IPS-18a (cell line): ENCODE measurements at regions not wholly inside any gene's neighbourhood (a gene's known extent, or its start where the extent isn't known, plus 50 kb on each side); places are given as distances from the start of the nearest gene placed in this dataset.
A peak's percentile ranks its signal among the peaks of the same experiment; 100 is the strongest.

Experiments
- H3K27ac ChIP-seq: one replicate; pipeline ENCODE4 v1.5.1; 2013; ENCODE audit warnings: low read length
- H3K27me3 ChIP-seq: one replicate; pipeline ENCODE4 v1.6.1; 2013; ENCODE audit warnings: mild to moderate bottlenecking, low read length; ENCODE audit not compliant: control insufficient read depth, insufficient read depth
- H3K36me3 ChIP-seq: one replicate; pipeline ENCODE4 v1.6.1; 2013; ENCODE audit warnings: low read depth, low read length; ENCODE audit not compliant: control insufficient read depth
- H3K4me1 ChIP-seq: one replicate; pipeline ENCODE4 v1.6.1; 2013; ENCODE audit warnings: low read depth, low read length; ENCODE audit not compliant: control insufficient read depth
- H3K4me3 ChIP-seq: one replicate; pipeline ENCODE4 v1.5.1; 2013; ENCODE audit warnings: low read length
- H3K9ac ChIP-seq: one replicate; pipeline ENCODE4 v1.6.1; 2013; ENCODE audit warnings: mild to moderate bottlenecking, low read length, moderate library complexity
- H3K9me3 ChIP-seq: one replicate; pipeline ENCODE4 v1.6.1; 2013; ENCODE audit warnings: low read depth, low read length; ENCODE audit not compliant: control insufficient read depth

DNA sequence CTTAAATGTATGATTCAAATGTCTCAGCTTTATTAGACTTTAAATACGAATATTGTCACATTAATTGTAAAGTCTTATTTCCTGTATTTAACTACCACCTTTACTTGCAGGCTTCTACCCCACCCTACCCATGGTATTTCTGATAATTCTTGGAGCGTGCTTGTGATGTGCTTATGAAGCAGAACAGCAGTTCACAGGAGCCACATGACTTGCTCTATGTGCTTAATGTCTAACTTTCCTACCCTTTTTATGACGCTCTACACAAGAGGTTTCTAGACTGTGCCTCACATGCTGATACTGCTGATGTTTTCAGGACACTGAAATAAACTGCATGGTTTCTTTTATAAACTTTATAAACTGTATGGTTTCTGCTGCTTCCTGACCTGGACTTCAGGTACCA, 553.5 kb upstream of the CCDC54 start:
- Histone ChIP-seq H3K9me3 (no peaks in the 10 kb centered on the region), H3K27ac (no peak overlapping the region), H3K4me3 (no peak overlapping the region), H3K4me1 (peaks cover 34% of the 10 kb centered on the region), H3K36me3 (no peaks in the 10 kb centered on the region), H3K9ac (no peak overlapping the region), H3K27me3 (no peaks in the 10 kb centered on the region)

DNA sequence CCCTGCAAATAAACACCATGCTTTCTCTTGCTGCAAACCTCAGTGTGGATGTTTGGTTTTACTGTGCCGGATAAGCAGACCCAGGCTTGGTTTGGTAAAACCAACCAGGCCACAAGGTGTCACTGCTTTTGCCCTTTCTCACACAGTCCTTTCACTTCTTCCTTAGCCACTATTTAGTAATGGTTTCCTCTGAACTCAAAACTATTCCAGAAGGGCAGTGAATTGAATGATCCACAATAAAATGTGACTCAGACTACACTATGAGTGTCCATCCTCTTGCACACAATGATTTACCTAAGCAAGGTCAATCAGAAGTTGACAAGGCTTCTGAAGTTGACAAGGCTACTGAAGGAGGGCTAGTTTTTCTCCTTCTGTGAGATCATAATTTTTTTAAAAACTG, 552.4 kb upstream of the CCDC54 start:
- Histone ChIP-seq H3K36me3 (no peaks in the 10 kb centered on the region), H3K4me3 (no peak overlapping the region), H3K9me3 (no peaks in the 10 kb centered on the region), H3K9ac (no peak overlapping the region), H3K27me3 (no peaks in the 10 kb centered on the region), H3K4me1 (peaks cover 45% of the 10 kb centered on the region), H3K27ac (no peak overlapping the region)

DNA sequence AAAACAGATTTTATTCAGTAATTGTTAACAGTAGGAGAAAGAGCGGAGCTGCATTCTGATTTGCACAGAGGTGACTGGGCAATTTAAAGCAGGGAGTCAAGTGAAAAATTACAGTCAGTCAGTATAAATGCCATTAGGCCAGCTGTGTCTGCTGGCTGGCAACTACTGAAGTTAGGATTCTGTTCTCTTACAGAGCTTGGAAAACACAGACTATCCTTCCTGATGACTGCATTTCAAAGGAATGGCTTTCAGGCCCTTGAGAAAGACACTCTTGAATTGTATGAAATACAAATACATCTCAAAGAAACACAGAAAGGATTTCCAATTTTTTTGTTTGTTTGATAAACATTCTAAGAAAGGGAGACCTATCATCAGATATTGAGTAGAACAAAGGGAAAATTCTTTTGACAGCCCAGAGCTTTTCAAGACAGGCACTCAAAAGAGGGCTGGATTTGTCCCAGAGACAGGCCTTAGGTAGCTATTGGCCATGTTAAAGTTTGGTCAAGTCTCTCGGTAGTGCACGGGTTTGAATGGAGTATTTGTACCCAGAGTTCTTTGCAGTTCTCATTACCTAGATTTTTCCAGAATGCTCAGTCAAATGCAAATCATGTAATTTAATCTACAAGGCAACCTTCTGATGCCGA, 551.2 kb upstream of the CCDC54 start:
- no peak overlapping the region for H3K9ac ChIP-seq
- H3K9me3 ChIP-seq: no peaks in the 10 kb centered on the region
- H3K36me3 ChIP-seq: no peaks in the 10 kb centered on the region
- H3K27ac ChIP-seq: peak overlapping the region; percentile 2
- H3K4me3 ChIP-seq: no peak overlapping the region
- H3K4me1 ChIP-seq: peaks cover 58% of the 10 kb centered on the region
- H3K27me3 ChIP-seq: no peaks in the 10 kb centered on the region

DNA sequence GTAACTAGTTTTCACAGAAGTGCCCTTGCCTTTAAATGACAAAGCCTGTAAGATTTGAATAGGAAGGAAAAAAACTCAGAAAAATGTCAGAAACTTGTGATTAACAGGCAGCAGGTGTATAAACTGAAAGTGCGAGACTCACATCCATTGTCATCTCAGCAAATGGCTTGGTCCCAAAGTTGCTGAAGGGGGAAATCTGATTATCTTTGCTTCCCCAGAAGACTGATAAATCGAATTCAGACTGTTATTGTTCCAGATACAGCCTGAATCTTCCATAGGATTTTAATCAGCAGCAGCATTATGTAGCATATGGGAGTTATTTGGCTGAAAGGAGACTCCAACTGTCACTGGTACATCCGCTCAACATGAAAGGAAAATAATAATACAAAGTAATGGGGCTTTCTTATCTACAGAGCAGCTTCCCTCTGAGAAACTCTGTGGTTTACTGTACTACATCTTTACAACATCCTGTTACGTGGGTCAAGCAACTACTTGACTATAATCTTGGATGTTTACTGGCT, 550.4 kb upstream of the CCDC54 start:
- no peaks in the 10 kb centered on the region for H3K27me3 ChIP-seq
- H3K9ac ChIP-seq: no peak overlapping the region
- peaks cover 60% of the 10 kb centered on the region for H3K4me1 ChIP-seq
- no peak overlapping the region for H3K4me3 ChIP-seq
- H3K27ac ChIP-seq: peak overlapping the region; percentile 2
- H3K36me3 ChIP-seq: no peaks in the 10 kb centered on the region
- peaks cover under 1% of the 10 kb centered on the region for H3K9me3 ChIP-seq

DNA sequence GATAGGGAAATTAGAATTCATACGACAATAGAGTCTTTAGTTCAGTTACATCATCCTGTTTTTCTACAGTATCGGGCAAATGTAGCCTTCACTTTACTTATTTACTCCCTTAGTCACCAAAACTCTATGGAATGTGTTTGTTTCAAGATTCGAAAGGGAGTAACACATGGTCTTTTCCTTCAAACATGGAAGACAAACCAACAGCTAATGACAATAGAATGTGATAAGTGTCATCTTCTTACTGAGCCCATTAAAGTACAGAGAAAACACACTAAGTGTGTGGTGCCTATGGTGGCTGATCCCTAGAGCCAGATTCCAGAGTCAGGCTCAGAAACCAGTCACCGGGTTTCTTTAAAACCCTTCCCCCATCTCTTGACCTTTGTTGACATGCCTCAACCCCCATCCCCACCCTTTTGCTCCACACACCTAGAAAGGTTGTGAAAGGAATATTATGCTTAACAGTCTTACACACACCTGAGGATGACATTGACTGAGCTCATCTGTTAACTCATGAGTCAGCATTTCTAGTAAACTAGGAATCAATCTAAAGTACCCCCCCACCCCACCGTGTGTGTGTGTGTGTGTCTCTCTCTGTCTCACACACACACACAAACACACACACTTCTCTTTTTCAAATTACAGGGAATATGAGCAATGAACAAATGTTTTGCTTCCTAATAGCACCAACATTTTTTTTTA, 549.6 kb upstream of the CCDC54 start:
- H3K27ac ChIP-seq: peak overlapping the region; percentile 29
- no peak overlapping the region for H3K4me3 ChIP-seq
- H3K4me1 ChIP-seq: peaks cover 60% of the 10 kb centered on the region
- H3K27me3 ChIP-seq: no peaks in the 10 kb centered on the region
- H3K9ac ChIP-seq: no peak overlapping the region
- H3K36me3 ChIP-seq: peaks cover 7% of the 10 kb centered on the region
- H3K9me3 ChIP-seq: peaks cover 8% of the 10 kb centered on the region

DNA sequence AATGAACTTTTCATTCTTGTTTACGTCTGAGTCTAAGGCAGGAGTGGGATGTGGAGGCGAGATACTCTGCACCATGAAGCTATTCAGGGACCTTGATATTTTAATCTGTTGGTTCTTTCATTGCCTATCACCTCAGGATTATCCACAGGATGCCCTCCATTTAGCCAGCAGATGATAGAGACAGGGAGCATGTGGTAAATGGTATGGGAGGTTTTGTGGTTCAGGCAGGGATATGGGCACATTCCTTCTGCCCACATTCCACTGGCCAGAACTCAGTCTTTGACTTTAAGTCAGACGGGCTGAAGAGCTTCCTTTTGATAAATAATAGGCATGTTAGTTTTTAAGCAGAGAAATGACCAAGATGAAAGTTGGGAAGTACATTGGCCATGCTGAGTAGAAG, 548.0 kb upstream of the CCDC54 start:
- Histone ChIP-seq H3K4me3 (no peak overlapping the region), H3K27ac (peak overlapping the region; percentile 61), H3K36me3 (peaks cover 10% of the 10 kb centered on the region), H3K27me3 (no peaks in the 10 kb centered on the region), H3K9me3 (peaks cover 17% of the 10 kb centered on the region), H3K4me1 (peaks cover 60% of the 10 kb centered on the region), H3K9ac (no peak overlapping the region)

DNA sequence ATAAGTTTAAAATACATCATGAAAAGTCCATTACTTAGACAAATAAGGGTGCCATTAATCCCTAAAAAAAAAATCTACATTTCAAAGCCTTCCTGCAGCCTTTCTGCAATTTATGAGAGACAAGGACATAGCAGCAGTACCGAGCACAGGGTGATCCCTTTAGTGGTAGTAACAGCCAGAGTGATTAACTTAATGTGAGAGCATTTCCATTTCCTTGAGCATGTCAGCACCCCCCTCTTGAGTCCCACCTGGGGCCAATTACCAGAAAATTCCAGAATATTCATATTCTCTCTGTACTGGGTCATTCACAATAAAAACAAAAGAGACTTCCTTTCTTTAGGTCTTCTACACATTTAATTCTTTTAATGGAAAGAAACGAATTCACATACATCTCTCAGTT, 546.9 kb upstream of the CCDC54 start:
- Histone ChIP-seq H3K4me3 (no peak overlapping the region), H3K27ac (peak overlapping the region; percentile 53)

DNA sequence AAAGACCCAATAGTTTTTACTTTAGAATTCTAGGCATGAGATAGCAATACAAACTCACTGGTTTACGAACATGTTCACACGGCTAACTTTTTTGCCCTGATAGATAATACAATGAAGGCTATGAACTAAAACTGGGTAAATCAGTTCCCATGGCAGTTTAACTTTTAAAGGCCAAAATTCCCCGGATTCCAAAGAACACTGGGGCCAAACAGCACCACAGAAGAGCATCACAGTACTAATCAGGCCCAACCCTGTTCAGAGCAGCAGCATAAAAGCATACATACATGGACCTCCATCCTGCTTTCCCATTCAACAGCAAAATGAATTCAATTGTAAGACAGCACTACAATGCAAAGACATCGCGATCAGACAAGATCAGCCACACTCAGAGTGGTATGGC, 540.3 kb upstream of the CCDC54 start:
- peaks cover 10% of the 10 kb centered on the region for H3K36me3 ChIP-seq
- H3K9me3 ChIP-seq: peaks cover 16% of the 10 kb centered on the region
- H3K4me3 ChIP-seq: no peak overlapping the region
- H3K9ac ChIP-seq: no peak overlapping the region
- peaks cover under 1% of the 10 kb centered on the region for H3K4me1 ChIP-seq
- H3K27me3 ChIP-seq: no peaks in the 10 kb centered on the region
- no peak overlapping the region for H3K27ac ChIP-seq

More for the DNA sequence above, 546.9 kb upstream of the CCDC54 start:
- Histone ChIP-seq H3K36me3 (peaks cover 10% of the 10 kb centered on the region), H3K9ac (no peak overlapping the region), H3K4me1 (peaks cover 57% of the 10 kb centered on the region), H3K9me3 (peaks cover 17% of the 10 kb centered on the region), H3K27me3 (no peaks in the 10 kb centered on the region)

DNA sequence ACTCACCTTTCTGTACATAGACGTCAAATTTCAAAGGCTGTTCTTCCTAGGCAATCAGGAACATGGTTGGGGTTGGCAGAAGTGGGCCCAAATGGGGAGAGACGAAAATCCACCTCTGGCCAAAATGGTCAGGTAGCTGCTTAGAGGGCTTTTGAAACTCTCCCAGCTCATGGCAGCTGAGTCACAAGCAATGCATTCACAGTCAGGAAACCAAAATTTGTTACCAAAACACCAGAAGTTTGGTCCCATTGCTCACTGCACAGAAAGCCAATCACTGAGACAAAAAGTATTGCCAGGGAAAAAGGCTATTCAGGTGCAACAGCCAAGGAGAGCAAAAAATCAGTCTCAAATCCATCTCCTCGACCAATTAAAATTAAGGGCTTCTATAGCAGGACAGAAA, 539.6 kb upstream of the CCDC54 start:
- Histone ChIP-seq H3K36me3 (peaks cover 4% of the 10 kb centered on the region), H3K27me3 (no peaks in the 10 kb centered on the region), H3K4me1 (peaks cover 8% of the 10 kb centered on the region), H3K9me3 (peaks cover 9% of the 10 kb centered on the region), H3K4me3 (no peak overlapping the region), H3K9ac (no peak overlapping the region), H3K27ac (no peak overlapping the region)

DNA sequence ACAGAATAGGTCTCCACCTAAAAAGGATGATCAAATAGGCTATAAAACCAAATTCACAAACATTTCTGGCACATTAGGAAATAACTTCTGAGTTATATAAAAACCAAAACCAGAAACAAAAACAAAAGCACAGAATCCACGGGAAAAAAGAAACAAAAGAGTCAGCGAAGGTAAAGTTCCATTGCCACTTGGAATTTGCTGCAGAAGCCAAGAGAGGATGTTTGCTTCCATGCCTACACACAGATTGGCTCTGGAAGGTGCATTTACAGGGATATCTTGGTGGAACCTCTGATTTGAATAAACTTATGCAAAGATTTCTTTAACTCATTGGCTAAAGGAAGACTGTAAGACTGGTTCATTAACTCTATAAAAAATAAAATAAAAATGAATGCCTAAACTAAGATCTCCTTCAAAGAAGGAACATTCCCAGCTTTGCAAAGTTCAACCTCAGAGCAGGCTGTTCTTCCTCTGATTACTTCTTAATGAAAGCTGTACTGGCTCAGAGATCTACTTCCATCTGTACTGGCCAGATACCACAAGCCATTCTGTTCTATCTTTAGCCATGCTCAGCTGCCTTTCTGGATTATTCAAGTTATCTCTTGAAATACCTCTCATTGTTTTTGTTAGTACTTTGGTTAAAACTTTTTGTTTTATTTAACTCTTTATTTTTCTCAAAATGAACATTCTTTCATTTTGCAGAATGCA, 537.5 kb upstream of the CCDC54 start:
- Histone ChIP-seq H3K27me3 (no peaks in the 10 kb centered on the region), H3K9me3 (no peaks in the 10 kb centered on the region), H3K4me3 (no peak overlapping the region), H3K9ac (no peak overlapping the region), H3K4me1 (peaks cover 12% of the 10 kb centered on the region), H3K27ac (no peak overlapping the region), H3K36me3 (no peaks in the 10 kb centered on the region)

DNA sequence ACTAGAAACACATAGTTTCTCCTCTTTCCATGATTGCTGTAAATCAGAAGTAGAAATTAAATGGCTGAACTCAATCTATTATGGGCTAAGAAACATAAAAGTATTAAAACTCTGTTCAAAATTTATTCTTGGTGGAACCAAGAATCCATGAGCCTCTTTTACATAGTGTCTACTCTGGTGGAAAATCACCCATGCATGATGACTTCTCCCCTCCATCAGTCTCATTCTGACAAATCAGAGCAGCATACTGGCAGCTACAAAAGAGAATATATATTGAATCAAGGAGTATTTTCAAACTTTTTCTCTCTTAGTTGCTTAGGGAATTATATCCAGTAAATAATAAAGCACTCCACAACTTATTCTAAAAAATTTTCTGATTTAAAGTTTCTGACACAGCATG, 536.9 kb upstream of the CCDC54 start:
- Histone ChIP-seq H3K9ac (no peak overlapping the region), H3K27ac (no peak overlapping the region), H3K4me1 (peaks cover 12% of the 10 kb centered on the region), H3K36me3 (no peaks in the 10 kb centered on the region), H3K27me3 (no peaks in the 10 kb centered on the region), H3K4me3 (no peak overlapping the region), H3K9me3 (no peaks in the 10 kb centered on the region)
